ENCODE measurements at regions not wholly inside any gene's neighbourhood (a gene's known extent, or its start where the extent isn't known, plus 50 kb on each side); places are given as distances from the start of the nearest gene placed in this dataset.
"Not testable (repeated sequence)": the region's sequence is repeated elsewhere in the genome, so short reads cannot be mapped to it uniquely, and the experiment has no call there.

DNA sequence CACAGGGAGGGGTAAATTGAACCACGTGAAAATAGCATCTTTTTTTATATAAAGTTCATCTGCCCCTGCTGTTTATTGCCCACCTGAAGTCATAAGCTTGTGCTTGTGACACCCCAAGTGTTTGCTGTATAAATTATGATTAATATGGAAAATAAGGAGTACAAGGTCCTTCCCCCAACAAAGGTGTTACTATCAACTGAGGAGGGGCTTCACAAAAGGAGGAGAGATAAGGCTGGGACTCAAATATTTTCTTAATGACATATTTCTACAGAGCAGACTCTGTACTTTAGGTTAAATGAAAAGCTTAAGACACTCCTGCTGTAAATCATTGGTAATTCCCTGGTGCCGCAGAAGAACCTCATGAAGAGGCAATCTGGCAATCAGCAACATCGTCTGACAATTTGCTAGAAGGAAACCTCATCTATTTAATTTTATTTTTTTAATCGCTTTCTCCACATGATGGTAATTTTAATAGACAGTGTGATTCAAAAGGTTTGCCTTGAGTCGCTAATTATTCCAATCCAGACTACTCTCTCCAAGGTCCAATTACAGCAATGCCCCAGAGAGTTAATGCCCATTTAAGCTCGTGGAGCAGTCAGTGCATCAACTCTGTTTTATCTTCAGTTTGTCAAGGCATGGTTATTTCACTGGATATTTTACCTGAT is 1432.4 kb downstream of the FAM181B start:
- Mint-ChIP-seq H3K27ac (no peak overlapping the region), H3K27me3 (no peaks in the 10 kb centered on the region), H3K36me3 (no peaks in the 10 kb centered on the region), H3K4me3 (no peak overlapping the region), H3K4me1 (no peaks in the 10 kb centered on the region), H3K9me3 (peaks cover 0 to 19% (median 0%) of the 10 kb centered on the region in 9 donors)
- ATAC-seq: no peak
- POLR2A ChIA-PET: no interaction called here
- DNase-seq: no peak

DNA sequence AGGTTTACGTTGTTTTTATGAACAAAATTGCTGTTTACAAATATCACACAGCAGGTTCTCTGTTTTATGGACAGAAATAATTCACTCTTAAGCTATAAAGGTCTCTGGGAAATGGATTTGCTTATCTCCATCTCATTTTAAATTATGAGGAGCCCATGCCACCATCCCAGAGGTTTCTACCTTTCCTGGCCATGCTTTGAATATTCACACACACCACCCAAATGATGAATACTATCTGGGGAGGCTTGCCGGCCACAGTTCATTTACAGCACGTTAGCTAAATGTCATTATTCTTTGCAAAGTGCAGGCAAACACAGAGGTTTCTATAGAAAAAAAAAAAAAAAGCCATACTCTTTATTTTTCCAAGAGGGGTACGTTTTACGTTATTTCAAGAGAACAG is 1446.7 kb downstream of the FAM181B start:
- DNase-seq (no peak), ATAC-seq (no peak)
- peaks cover 0 to 6% (median 0%) of the 10 kb centered on the region in 3 donors for H3K36me3 Mint-ChIP-seq
- peaks cover 4 to 31% (median 12%) of the 10 kb centered on the region in 9 donors for H3K9me3 Mint-ChIP-seq
- no peaks in the 10 kb centered on the region for H3K4me1 Mint-ChIP-seq
- no peak overlapping the region for H3K27ac Mint-ChIP-seq
- POLR2A ChIA-PET: no interaction called here
- H3K4me3 Mint-ChIP-seq: no peak overlapping the region
- H3K27me3 Mint-ChIP-seq: peaks cover 0 to 3% (median 0%) of the 10 kb centered on the region in 5 donors

DNA sequence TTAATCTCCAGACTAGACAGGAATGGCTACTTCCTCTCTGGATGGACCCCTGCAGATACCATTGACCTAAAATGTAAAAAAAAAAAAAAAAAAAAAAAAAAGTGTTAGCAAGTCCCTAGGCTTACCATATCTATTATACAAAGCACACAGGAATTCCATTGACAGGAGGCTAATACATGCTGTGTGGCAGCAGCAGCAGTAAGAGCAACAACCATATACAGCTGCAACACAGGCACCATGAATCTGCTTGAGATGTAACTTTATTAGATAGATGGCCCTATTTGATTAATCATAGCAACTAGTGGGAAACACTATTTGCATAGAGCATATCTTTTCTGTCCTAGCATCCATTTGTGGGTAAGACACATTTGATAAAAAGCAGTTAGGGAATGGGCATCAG is 1447.1 kb downstream of the FAM181B start:
- H3K36me3 Mint-ChIP-seq: peaks cover 0 to 6% (median 0%) of the 10 kb centered on the region in 3 donors
- peaks cover 4 to 31% (median 12%) of the 10 kb centered on the region in 9 donors for H3K9me3 Mint-ChIP-seq
- H3K4me3 Mint-ChIP-seq: no peak overlapping the region
- no peaks in the 10 kb centered on the region for H3K4me1 Mint-ChIP-seq
- DNase-seq: no peak
- POLR2A ChIA-PET: no interaction called here
- no peak overlapping the region for H3K27ac Mint-ChIP-seq
- ATAC-seq: no peak
- peaks cover 0 to 3% (median 0%) of the 10 kb centered on the region in 5 donors for H3K27me3 Mint-ChIP-seq

DNA sequence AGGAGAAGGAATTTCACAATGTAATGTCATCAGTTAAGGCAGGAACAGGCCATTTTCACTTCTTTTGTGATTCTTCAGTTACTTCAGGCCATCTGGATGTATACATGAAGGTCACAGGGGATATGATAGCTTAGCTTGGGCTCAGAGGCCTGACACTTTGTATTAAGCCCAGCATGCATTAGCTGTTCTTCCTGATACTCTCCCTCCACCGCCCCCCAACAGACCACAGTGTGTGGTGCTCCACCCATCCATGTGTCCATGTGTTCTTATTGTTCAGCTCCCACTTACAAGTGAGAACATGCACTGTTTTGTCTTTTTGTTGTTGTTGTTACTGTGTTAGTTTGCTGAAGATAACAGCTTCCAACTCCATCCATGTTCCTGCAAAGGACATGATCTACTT is 1453.4 kb downstream of the FAM181B start:
- POLR2A ChIA-PET, H3K36me3 Mint-ChIP-seq, H3K4me3 Mint-ChIP-seq, H3K27ac Mint-ChIP-seq, ATAC-seq, H3K4me1 Mint-ChIP-seq, DNase-seq, H3K27me3 Mint-ChIP-seq: not testable (repeated sequence)
- peaks cover 8 to 38% (median 21%) of the 10 kb centered on the region in 9 donors for H3K9me3 Mint-ChIP-seq

DNA sequence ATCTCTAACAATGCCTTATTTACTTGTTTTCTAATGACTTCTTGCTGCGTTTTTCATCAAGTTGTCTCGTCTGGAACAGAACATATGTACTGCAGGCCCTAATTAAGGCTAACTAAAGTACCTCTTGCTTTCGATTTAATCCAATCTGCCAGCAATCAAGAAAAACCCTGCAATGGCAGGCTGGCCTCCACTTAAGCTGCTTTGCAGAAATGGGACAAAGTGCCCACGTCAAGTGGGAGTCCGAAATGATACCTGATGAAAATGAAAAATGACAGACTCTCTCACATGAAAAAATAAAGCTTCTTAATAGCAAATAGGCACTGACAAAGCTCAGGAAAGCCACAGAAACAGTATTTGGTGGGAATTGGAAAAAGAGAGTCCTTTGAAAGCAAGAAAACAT is 1454.7 kb downstream of the FAM181B start:
- H3K36me3 Mint-ChIP-seq: no peaks in the 10 kb centered on the region
- H3K9me3 Mint-ChIP-seq: peaks cover 8 to 33% (median 21%) of the 10 kb centered on the region in 9 donors
- POLR2A ChIA-PET: no interaction called here
- no peak overlapping the region for H3K4me3 Mint-ChIP-seq
- no peaks in the 10 kb centered on the region for H3K27me3 Mint-ChIP-seq
- DNase-seq (no peak), ATAC-seq (no peak)
- no peaks in the 10 kb centered on the region for H3K4me1 Mint-ChIP-seq
- H3K27ac Mint-ChIP-seq: no peak overlapping the region

DNA sequence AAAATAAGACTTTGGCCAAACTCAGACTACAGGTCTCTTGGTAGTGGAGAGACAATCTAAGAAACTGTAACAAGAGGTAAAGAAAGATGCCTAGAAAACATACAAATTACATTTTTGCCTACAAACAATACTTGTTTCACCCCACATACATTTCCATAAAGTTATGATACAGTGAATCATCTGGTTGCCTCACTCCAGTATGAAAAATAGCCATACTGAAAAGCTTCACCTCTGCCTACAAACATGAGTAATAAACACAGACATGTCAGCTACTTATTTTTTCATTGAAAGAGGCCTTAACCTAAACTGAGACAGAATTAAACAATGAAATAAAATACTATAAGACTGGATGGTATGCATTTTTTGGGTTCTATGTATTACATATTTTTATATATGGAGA is 1463.0 kb downstream of the FAM181B start:
- peaks cover 0 to 8% (median 1%) of the 10 kb centered on the region in 9 donors for H3K9me3 Mint-ChIP-seq
- ATAC-seq: no peak
- H3K4me3 Mint-ChIP-seq: no peak overlapping the region
- no peak overlapping the region for H3K27ac Mint-ChIP-seq
- no peaks in the 10 kb centered on the region for H3K36me3 Mint-ChIP-seq
- H3K27me3 Mint-ChIP-seq: no peaks in the 10 kb centered on the region
- no peaks in the 10 kb centered on the region for H3K4me1 Mint-ChIP-seq
- POLR2A ChIA-PET: no interaction called here
- DNase-seq: no peak

DNA sequence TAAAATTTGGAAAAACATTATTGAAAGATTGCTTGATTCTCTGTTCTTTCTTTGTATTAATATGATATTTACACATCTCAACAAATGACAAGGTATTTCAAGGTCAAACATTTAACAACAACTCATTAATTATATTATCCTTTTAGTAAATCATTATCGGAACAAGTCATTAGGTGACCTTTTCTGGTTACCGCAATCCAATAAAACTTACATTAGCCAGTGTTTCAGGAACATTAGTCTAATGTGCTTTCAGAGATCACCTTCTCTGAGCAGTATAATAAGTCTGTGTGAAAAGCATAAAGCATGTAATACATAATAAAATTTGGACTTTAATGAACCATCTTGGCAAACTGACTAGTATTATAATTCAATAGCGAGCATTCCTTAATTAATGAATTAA is 1466.4 kb downstream of the FAM181B start:
- Mint-ChIP-seq H3K4me1 (no peaks in the 10 kb centered on the region), H3K36me3 (no peaks in the 10 kb centered on the region), H3K4me3 (no peak overlapping the region), H3K27ac (no peak overlapping the region), H3K27me3 (no peaks in the 10 kb centered on the region), H3K9me3 (peaks cover 0 to 8% (median 2%) of the 10 kb centered on the region in 9 donors)
- ATAC-seq (no peak), DNase-seq (no peak)
- POLR2A ChIA-PET: no interaction called here

DNA sequence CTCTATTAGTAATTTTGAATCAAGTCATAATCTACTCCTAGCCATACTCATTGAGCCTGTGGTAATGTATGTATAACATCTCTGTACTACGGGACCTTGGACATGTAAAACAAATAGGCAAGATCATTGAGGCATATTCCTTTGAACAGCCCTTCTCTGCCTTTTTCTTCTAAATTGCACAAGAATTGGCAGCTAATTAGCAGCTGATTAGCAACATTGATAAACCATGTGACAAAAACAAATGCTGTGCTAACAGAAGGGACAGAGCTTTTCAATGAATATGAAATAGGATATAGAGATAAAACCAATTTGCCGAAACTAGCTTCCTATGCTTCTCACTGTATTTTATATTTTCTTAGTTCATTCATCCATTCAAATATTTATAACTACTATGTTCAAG is 1474.2 kb downstream of the FAM181B start:
- POLR2A ChIA-PET: no interaction called here
- Mint-ChIP-seq H3K27ac (no peak overlapping the region), H3K27me3 (no peaks in the 10 kb centered on the region), H3K4me1 (no peaks in the 10 kb centered on the region), H3K9me3 (peaks cover 0 to 10% (median 0%) of the 10 kb centered on the region in 9 donors), H3K36me3 (no peaks in the 10 kb centered on the region), H3K4me3 (no peak overlapping the region)
- ATAC-seq (no peak), DNase-seq (no peak)

DNA sequence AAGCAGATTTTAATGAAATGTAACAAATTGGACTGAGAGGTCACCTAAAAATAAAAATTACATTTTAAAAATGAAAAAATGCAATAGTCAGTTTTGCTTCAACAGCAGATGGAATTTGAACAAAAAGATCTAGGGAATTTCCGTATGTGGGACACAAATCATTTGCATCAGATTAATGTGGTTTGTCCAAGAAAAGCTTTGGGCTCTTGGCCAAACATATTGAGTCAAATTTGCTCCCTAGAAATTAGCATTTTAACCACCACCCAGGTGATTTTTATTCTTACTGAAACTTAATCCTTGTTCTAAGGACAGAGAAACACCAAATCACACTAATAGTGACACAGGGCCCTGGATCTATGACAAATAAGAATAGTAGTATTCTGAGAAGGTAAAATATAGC is 1477.8 kb downstream of the FAM181B start:
- no peaks in the 10 kb centered on the region for H3K36me3 Mint-ChIP-seq
- POLR2A ChIA-PET: no interaction called here
- no peaks in the 10 kb centered on the region for H3K4me1 Mint-ChIP-seq
- no peak for DNase-seq
- ATAC-seq: no peak
- H3K27ac Mint-ChIP-seq: no peak overlapping the region
- H3K4me3 Mint-ChIP-seq: no peak overlapping the region
- peaks cover 0 to 8% (median 0%) of the 10 kb centered on the region in 9 donors for H3K9me3 Mint-ChIP-seq
- no peaks in the 10 kb centered on the region for H3K27me3 Mint-ChIP-seq

DNA sequence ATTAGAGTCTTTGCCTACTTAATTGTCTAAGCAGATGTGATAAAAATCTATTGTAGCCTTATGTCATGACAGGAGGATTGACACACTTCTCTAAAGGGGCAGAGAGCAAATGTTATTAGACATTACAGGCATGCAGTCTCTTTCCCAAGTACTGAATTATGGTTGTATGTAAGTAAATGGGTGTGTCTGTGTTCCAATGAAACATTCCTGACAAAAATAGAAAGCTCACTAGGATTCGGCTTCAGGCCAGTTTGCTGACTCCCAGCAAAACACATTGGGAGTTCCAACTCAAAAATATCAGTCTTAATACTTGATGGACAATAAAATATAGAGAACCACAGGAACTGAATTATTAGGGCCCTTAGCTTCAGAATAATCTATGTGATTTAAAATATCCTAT is 1480.4 kb downstream of the FAM181B start:
- ATAC-seq: no peak
- H3K36me3 Mint-ChIP-seq: no peaks in the 10 kb centered on the region
- no peak for DNase-seq
- POLR2A ChIA-PET: no interaction called here
- H3K4me3 Mint-ChIP-seq: no peak overlapping the region
- H3K27me3 Mint-ChIP-seq: no peaks in the 10 kb centered on the region
- peaks cover 0 to 5% (median 0%) of the 10 kb centered on the region in 9 donors for H3K9me3 Mint-ChIP-seq
- H3K4me1 Mint-ChIP-seq: no peaks in the 10 kb centered on the region
- H3K27ac Mint-ChIP-seq: no peak overlapping the region

DNA sequence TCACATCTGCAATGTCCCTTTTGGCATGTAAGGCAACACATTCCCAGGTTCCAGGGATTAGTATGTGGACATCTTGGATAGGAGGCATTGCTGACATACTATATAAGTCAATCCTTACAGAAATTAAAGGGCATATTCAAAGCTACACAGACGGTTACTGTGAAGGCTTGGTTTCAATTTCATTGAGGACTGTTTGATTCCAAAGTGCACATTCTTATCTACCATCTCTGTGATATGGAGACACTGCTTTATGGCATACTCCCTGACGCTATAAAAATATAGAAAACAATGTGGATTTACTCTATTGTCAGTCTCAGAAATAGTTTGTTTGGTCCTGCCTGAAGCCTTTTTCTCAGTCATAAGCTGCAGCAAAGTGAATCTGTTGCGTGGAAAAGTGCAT is 1486.7 kb downstream of the FAM181B start:
- peaks cover 0 to 12% (median 2%) of the 10 kb centered on the region in 9 donors for H3K9me3 Mint-ChIP-seq
- H3K4me3 Mint-ChIP-seq: no peak overlapping the region
- no peaks in the 10 kb centered on the region for H3K27me3 Mint-ChIP-seq
- H3K27ac Mint-ChIP-seq: no peak overlapping the region
- no peak for DNase-seq
- POLR2A ChIA-PET: no interaction called here
- no peak for ATAC-seq
- H3K36me3 Mint-ChIP-seq: no peaks in the 10 kb centered on the region
- no peaks in the 10 kb centered on the region for H3K4me1 Mint-ChIP-seq

DNA sequence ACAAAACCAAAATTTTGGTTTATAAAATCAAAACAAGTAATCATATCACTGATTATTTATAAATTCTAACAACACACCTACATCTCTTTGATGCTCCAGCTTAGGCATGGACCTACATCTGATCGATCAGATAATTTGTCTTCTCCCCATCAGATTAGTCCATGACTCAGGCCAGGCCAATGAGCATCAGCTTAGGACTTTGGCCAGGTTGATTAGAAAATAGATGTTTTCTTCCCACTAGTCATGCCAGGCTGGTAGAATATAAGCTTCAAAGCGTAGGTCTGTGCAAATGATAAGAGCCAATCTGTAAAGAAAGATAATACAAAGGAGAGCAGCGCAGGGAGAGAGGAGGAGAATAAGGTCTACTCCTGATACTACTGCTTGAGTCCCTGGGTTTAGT is 1487.9 kb downstream of the FAM181B start:
- Mint-ChIP-seq H3K4me1 (no peaks in the 10 kb centered on the region), H3K36me3 (no peaks in the 10 kb centered on the region)
- DNase-seq: no peak

DNA sequence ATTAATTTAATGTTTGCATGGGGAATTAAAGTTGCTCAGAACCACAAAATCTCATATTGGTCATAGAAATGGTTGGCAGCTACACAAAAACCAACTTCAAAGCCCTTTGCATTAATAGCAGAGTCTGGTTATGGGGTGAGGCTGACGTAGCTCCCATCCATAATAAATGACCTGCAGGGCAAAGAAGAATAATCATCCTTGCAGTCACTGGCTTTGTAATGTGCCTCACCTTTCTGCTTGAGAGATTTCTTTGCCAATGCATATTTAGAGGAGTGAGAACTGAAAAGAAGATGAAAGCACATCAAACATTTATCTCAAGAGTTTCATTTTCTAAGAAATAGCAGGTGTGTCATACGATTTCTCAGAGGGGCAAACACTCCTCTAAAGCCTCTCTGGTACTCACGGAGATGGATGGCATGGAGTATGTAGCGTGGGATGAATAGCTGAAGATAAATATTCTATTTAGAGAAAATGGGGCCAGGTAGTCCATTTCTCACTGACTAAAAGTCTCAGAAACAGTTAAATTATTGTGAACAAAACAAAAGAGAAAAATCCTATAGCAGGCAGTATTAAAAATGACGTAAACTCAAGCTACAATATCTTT is 1491.9 kb downstream of the FAM181B start:
- Mint-ChIP-seq H3K4me1 (no peaks in the 10 kb centered on the region), H3K27me3 (no peaks in the 10 kb centered on the region), H3K27ac (no peak overlapping the region), H3K36me3 (no peaks in the 10 kb centered on the region), H3K4me3 (no peak overlapping the region), H3K9me3 (peaks cover 0 to 4% (median 0%) of the 10 kb centered on the region in 9 donors)
- DNase-seq (no peak), ATAC-seq (no peak)
- POLR2A ChIA-PET: no interaction called here

More for the DNA sequence above, 1487.9 kb downstream of the FAM181B start:
- H3K9me3 Mint-ChIP-seq: peaks cover 0 to 12% (median 2%) of the 10 kb centered on the region in 9 donors
- ATAC-seq: no peak
- POLR2A ChIA-PET: no interaction called here
- H3K27me3 Mint-ChIP-seq: no peaks in the 10 kb centered on the region
- no peak overlapping the region for H3K4me3 Mint-ChIP-seq
- no peak overlapping the region for H3K27ac Mint-ChIP-seq

DNA sequence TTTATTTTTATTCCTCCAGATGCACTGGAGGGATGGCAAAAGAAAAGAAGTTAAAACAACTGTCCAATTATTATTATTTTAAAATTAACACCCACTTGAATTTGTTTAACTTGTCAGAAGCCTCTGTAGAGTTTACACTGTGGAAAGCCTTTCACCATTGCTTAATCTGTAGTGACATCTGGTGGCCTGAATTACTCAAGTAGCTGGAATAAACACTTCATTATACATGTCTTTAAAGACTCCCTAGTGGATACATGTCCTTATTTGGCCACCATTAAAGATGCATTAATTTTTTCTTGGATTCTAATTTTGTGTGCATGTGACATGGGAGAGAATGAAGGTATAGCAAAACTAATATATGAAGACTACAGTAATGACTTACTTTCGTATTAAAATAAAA is 1496.5 kb downstream of the FAM181B start:
- Mint-ChIP-seq H3K36me3 (no peaks in the 10 kb centered on the region), H3K27ac (no peak overlapping the region), H3K27me3 (no peaks in the 10 kb centered on the region), H3K4me1 (no peaks in the 10 kb centered on the region), H3K4me3 (no peak overlapping the region), H3K9me3 (peaks cover 0 to 4% (median 0%) of the 10 kb centered on the region in 9 donors)
- POLR2A ChIA-PET: no interaction called here
- no peak for DNase-seq
- no peak for ATAC-seq
